HepG2 (cell line): ENCODE measurements at regions not wholly inside any gene's neighbourhood (a gene's known extent, or its start where the extent isn't known, plus 50 kb on each side); places are given as distances from the start of the nearest gene placed in this dataset.

Experiments
- ATAC-seq: fragments of 200-7000 bp; cut with Tn5 transposase; 3 replicates; pipeline ENCODE4 v1.9.1; 2020; ENCODE audit warnings: mild to moderate bottlenecking, moderate library complexity
- BruUV-seq: library from RNA; stranded (reverse); fragments of 400-500 nt; replicated peaks from 2 replicates; lab custom pipeline; 2021; lab: Mats Ljungman, UMichigan
- CTCF ChIA-PET: fragments of 300-600 bp; formaldehyde crosslinking; extraction: SDS; loops from one replicate; lab custom pipeline; 2021; ENCODE audit warnings: low total read pairs, inconsistent platforms, low intra/inter-chr PET ratio; lab: Yijun Ruan, JAX
- POLR2A ChIA-PET: fragments of 350-600 bp; sonication (Branson Sonifier 250); formaldehyde crosslinking; loops from one replicate; lab custom pipeline; 2020; ENCODE audit warnings: antibody characterized with exemption, inconsistent platforms; lab: Yijun Ruan, JAX
- DNase-seq: peaks from one replicate; pipeline ENCODE4 v3.0.0-alpha.2; 2015; ENCODE audit warnings: low spot score
- FAIRE-seq: peaks from 3 replicates; lab custom pipeline; 2011; peaks lifted over from hg19 to GRCh38; lab: Jason Lieb, UNC
- H2AFZ ChIP-seq: one replicate; pipeline ENCODE4 v1.6.1; 2011; ENCODE audit warnings: low read length, inconsistent platforms
- H3K27ac ChIP-seq: fragments of 300-600 bp; 3 replicates; pipeline ENCODE4 v1.8.0; 2011; ENCODE audit warnings: mixed run types, mild to moderate bottlenecking, mixed read lengths, low read length, inconsistent platforms; ENCODE audit not compliant: insufficient read depth; ENCODE audit errors: extremely low read length
- H3K27me3 ChIP-seq, 2 experiments: fragments of 200-600 bp in 1 of 2; 2 replicates in 1 of 2; 3 replicates in 1 of 2; pipeline versions ENCODE4 v1.6.0 to v1.8.0; 2011; ENCODE audit warnings: low read length in 2 of 2, mild to moderate bottlenecking in 2 of 2, moderate library complexity in 2 of 2, inconsistent platforms in 1 of 2; ENCODE audit not compliant: insufficient read depth in 2 of 2, control insufficient read depth in 1 of 2
- H3K36me3 ChIP-seq, 2 experiments: fragments of 200-600 bp in 1 of 2; replicated peaks in 1 of 2; 2 replicates in 1 of 2; 3 replicates in 1 of 2; pipeline versions ENCODE4 v1.5.1 to v1.8.0; 2011; ENCODE audit warnings: low read length in 2 of 2, inconsistent platforms in 1 of 2; ENCODE audit not compliant: insufficient read depth in 2 of 2, control insufficient read depth in 1 of 2
- H3K4me1 ChIP-seq: 2 replicates; pipeline ENCODE4 v1.5.1; 2012; ENCODE audit warnings: low read length, inconsistent platforms; ENCODE audit not compliant: insufficient read depth
- H3K4me2 ChIP-seq: 2 replicates; pipeline ENCODE4 v1.6.0; 2011; ENCODE audit warnings: low read depth, low read length, inconsistent platforms
- H3K4me3 ChIP-seq, 3 experiments: fragments of 200-600 bp in 1 of 3; sonication (generic), shearing (Covaris generic) in 1 of 3; replicated peaks in 1 of 3; 2 replicates each; pipeline ENCODE4 v1.5.1; 2011 to 2016; ENCODE audit warnings: low read length in 3 of 3, inconsistent platforms in 2 of 3, low read depth in 2 of 3, mild to moderate bottlenecking in 2 of 3, control low read depth in 1 of 3, mixed read lengths in 1 of 3; ENCODE audit not compliant: insufficient read depth in 1 of 3
- H3K79me2 ChIP-seq: one replicate; pipeline ENCODE4 v1.6.1; 2011; ENCODE audit warnings: low read length, inconsistent platforms; ENCODE audit not compliant: insufficient read depth
- H3K9ac ChIP-seq: 2 replicates; pipeline ENCODE4 v1.6.0; 2011; ENCODE audit warnings: mild to moderate bottlenecking, low read depth, low read length, inconsistent platforms; ENCODE audit not compliant: insufficient read depth
- H3K9me3 ChIP-seq: 2 replicates; pipeline ENCODE4 v1.5.1; 2012; ENCODE audit warnings: mild to moderate bottlenecking, low read length
- H4K20me1 ChIP-seq: 2 replicates; pipeline ENCODE4 v1.6.0; 2011; ENCODE audit warnings: inconsistent platforms, mild to moderate bottlenecking, low read length, moderate library complexity; ENCODE audit not compliant: insufficient read depth
- CCDC6 ChIP-seq: sonication (generic); formaldehyde crosslinking; IDR thresholded peaks from 2 replicates; pipeline ENCODE4 v1.8.1; 2022; ENCODE audit warnings: mild to moderate bottlenecking, missing genetic modification reagents, moderate library complexity
- TCF7 ChIP-seq: sonication (generic); IDR thresholded peaks from 2 replicates; pipeline ENCODE4 v1.6.1; 2016; ENCODE audit warnings: antibody characterized with exemption, low read depth
- ZMYM4 ChIP-seq: sonication (generic); formaldehyde crosslinking; IDR thresholded peaks from 2 replicates; pipeline ENCODE4 v1.8.1; 2023; ENCODE audit warnings: mild to moderate bottlenecking, missing genetic modification reagents
- ZNF251 ChIP-seq: sonication (generic); formaldehyde crosslinking; IDR thresholded peaks from 2 replicates; pipeline ENCODE4 v1.9.0; 2021; ENCODE audit warnings: mild to moderate bottlenecking, missing genetic modification reagents
- ZNF672 ChIP-seq: sonication (generic); formaldehyde crosslinking; IDR thresholded peaks from 2 replicates; pipeline ENCODE4 v1.8.1; 2022; ENCODE audit warnings: missing genetic modification reagents
- ZNF75D ChIP-seq: sonication (generic); formaldehyde crosslinking; IDR thresholded peaks from 2 replicates; pipeline ENCODE4 v1.8.1; 2023; ENCODE audit warnings: missing genetic modification reagents, mild to moderate bottlenecking, borderline replicate concordance
- WGBS: methylation state at CpG from one replicate; pipeline ENCODE4 v1.1.6; 2017; ENCODE audit warnings: low lambda C conversion rate; 5-methylcytosine and 5-hydroxymethylcytosine counted together
- in situ Hi-C: cut with HindIII; loops from 2 replicates; pipeline ENCODE4 v1.10.0; 2017; ENCODE audit warnings: low pct_unique_long_range_greater_than_20kb; ENCODE audit not compliant: extremely low pct_ligation_motif_present
- intact Hi-C: fragments of 100-400 bp; cut with micrococcal nuclease; formaldehyde crosslinking; loops from one replicate; pipeline ENCODE4 v1.10.0; 2022; ENCODE audit not compliant: unreplicated experiment
- TF ChIP-seq, protein P1 (sequence below): sonication (generic); formaldehyde crosslinking; IDR thresholded peaks from 2 replicates; pipeline ENCODE4 v1.4.0; 2020; ENCODE audit warnings: mild to moderate bottlenecking, low read depth, missing genetic modification reagents
- TF ChIP-seq, protein P2 (sequence below): sonication (generic); formaldehyde crosslinking; IDR thresholded peaks from 2 replicates; pipeline ENCODE4 v1.5.0; 2020; ENCODE audit warnings: mild to moderate bottlenecking, missing genetic modification reagents
- TF ChIP-seq, protein P3 (sequence below): sonication (generic); formaldehyde crosslinking; IDR thresholded peaks from 2 replicates; pipeline ENCODE4 v1.4.0; 2020; ENCODE audit warnings: mild to moderate bottlenecking, missing genetic modification reagents, borderline replicate concordance

DNA sequence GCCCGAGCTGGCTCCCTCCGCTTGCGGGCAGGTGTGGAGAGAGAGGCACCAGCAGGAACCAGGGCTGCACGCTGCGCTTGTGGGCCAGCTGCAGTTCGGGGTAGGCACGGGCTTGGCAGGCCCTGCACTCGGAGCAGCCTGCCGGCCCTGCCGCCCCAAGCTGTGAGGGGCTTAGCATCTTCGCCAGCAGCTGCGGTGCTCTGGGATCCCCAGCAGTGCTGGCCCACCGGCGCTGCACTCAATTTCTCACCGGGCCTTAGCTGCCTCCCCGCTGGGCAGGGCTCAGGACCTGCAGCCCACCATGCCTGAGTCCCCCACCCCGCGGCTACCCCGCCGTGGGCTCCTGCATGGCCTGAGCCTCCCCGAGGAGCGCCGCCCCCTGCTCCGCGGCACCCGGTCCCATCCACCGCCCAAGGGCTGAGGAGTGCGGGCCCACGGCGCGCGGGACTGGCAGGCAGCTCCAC lies 434.4 kb upstream of the RGPD4 start:
- POLR2A ChIA-PET = no interaction called here
- WGBS = 72% methylated on average over 8 of the region's 32 CpGs
- in situ Hi-C loops = no loop called here
- FAIRE-seq = no peak
- Histone ChIP-seq H3K9me3 (peaks cover 12% of the 10 kb centered on the region), H3K4me3 (no peak overlapping the region), H3K27me3 (no peaks in the 10 kb centered on the region; a peak in 1 of 5 replicates), H3K79me2 (no peaks in the 10 kb centered on the region), H3K9ac (no peak overlapping the region), H3K36me3 (no peaks in the 10 kb centered on the region), H3K27ac (no peak overlapping the region), H3K4me2 (no peak overlapping the region), H2AFZ (no peak overlapping the region), H4K20me1 (no peaks in the 10 kb centered on the region), H3K4me1 (no peaks in the 10 kb centered on the region)
- no peak for DNase-seq
- no peak; the same call in 2 of the 3 replicates for ATAC-seq
- TF ChIP-seq CCDC6 (CRISPR knock-in tag) (no peak), ZNF75D (CRISPR knock-in tag) (no peak), ZNF251 (CRISPR knock-in tag) (no peak), ZNF672 (no peak), ZMYM4 (no peak), TCF7 (no peak)
- TF ChIP-seq, protein P1, sequence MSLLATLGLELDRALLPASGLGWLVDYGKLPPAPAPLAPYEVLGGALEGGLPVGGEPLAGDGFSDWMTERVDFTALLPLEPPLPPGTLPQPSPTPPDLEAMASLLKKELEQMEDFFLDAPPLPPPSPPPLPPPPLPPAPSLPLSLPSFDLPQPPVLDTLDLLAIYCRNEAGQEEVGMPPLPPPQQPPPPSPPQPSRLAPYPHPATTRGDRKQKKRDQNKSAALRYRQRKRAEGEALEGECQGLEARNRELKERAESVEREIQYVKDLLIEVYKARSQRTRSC = no peak
- TF ChIP-seq, protein P2, sequence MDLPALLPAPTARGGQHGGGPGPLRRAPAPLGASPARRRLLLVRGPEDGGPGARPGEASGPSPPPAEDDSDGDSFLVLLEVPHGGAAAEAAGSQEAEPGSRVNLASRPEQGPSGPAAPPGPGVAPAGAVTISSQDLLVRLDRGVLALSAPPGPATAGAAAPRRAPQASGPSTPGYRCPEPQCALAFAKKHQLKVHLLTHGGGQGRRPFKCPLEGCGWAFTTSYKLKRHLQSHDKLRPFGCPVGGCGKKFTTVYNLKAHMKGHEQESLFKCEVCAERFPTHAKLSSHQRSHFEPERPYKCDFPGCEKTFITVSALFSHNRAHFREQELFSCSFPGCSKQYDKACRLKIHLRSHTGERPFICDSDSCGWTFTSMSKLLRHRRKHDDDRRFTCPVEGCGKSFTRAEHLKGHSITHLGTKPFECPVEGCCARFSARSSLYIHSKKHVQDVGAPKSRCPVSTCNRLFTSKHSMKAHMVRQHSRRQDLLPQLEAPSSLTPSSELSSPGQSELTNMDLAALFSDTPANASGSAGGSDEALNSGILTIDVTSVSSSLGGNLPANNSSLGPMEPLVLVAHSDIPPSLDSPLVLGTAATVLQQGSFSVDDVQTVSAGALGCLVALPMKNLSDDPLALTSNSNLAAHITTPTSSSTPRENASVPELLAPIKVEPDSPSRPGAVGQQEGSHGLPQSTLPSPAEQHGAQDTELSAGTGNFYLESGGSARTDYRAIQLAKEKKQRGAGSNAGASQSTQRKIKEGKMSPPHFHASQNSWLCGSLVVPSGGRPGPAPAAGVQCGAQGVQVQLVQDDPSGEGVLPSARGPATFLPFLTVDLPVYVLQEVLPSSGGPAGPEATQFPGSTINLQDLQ = no peak
- TF ChIP-seq, protein P3, sequence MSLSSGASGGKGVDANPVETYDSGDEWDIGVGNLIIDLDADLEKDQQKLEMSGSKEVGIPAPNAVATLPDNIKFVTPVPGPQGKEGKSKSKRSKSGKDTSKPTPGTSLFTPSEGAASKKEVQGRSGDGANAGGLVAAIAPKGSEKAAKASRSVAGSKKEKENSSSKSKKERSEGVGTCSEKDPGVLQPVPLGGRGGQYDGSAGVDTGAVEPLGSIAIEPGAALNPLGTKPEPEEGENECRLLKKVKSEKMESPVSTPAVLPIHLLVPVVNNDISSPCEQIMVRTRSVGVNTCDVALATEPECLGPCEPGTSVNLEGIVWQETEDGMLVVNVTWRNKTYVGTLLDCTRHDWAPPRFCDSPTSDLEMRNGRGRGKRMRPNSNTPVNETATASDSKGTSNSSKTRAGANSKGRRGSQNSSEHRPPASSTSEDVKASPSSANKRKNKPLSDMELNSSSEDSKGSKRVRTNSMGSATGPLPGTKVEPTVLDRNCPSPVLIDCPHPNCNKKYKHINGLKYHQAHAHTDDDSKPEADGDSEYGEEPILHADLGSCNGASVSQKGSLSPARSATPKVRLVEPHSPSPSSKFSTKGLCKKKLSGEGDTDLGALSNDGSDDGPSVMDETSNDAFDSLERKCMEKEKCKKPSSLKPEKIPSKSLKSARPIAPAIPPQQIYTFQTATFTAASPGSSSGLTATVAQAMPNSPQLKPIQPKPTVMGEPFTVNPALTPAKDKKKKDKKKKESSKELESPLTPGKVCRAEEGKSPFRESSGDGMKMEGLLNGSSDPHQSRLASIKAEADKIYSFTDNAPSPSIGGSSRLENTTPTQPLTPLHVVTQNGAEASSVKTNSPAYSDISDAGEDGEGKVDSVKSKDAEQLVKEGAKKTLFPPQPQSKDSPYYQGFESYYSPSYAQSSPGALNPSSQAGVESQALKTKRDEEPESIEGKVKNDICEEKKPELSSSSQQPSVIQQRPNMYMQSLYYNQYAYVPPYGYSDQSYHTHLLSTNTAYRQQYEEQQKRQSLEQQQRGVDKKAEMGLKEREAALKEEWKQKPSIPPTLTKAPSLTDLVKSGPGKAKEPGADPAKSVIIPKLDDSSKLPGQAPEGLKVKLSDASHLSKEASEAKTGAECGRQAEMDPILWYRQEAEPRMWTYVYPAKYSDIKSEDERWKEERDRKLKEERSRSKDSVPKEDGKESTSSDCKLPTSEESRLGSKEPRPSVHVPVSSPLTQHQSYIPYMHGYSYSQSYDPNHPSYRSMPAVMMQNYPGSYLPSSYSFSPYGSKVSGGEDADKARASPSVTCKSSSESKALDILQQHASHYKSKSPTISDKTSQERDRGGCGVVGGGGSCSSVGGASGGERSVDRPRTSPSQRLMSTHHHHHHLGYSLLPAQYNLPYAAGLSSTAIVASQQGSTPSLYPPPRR (CRISPR knock-in tag) = no peak
- TF ChIP-seq, all 625 proteins: peak for 0
- CTCF ChIA-PET = no interaction called here
- no TSS peak for BruUV-seq
- intact Hi-C loops = no loop called here
